ENCODE measurements at regions not wholly inside any gene's neighbourhood (a gene's known extent, or its start where the extent isn't known, plus 50 kb on each side); places are given as distances from the start of the nearest gene placed in this dataset.

- Histone ChIP-seq H3K4me3 (ENCODE audit: low read length) (no peak overlapping the region), H3K27ac (ENCODE audit: low read length) (no peak overlapping the region), H3K36me3 (ENCODE audit: control insufficient read depth, insufficient read depth, low read length) (no peaks in the 10 kb centered on the region), H3K27me3 (ENCODE audit: control insufficient read depth, insufficient read depth, low read length) (no peaks in the 10 kb centered on the region), H3K9me3 (ENCODE audit: control insufficient read depth, insufficient read depth, low read length) (no peaks in the 10 kb centered on the region), H3K4me1 (ENCODE audit: control insufficient read depth, insufficient read depth, low read length) (no peaks in the 10 kb centered on the region)
- intact Hi-C loops (cut with micrococcal nuclease): no loop called here
- ATAC-seq: no peak
- no peak for DNase-seq
- WGBS (ENCODE audit: insufficient coverage): 89% methylated on average over 9 of the region's 9 CpGs
- peaks cover 9 to 15% of the 10 kb centered on the region in 2 donors for H3K27me3 Mint-ChIP-seq (ENCODE audit: low read depth in 2 of 2)
- H3K36me3 Mint-ChIP-seq: no peaks in the 10 kb centered on the region
- H3K27ac Mint-ChIP-seq: no peak overlapping the region
- H3K4me1 Mint-ChIP-seq: no peaks in the 10 kb centered on the region
- TF ChIP-seq, protein P1, sequence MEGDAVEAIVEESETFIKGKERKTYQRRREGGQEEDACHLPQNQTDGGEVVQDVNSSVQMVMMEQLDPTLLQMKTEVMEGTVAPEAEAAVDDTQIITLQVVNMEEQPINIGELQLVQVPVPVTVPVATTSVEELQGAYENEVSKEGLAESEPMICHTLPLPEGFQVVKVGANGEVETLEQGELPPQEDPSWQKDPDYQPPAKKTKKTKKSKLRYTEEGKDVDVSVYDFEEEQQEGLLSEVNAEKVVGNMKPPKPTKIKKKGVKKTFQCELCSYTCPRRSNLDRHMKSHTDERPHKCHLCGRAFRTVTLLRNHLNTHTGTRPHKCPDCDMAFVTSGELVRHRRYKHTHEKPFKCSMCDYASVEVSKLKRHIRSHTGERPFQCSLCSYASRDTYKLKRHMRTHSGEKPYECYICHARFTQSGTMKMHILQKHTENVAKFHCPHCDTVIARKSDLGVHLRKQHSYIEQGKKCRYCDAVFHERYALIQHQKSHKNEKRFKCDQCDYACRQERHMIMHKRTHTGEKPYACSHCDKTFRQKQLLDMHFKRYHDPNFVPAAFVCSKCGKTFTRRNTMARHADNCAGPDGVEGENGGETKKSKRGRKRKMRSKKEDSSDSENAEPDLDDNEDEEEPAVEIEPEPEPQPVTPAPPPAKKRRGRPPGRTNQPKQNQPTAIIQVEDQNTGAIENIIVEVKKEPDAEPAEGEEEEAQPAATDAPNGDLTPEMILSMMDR (IDR thresholded peaks at IDR 0.05): no peak
- H3K4me3 Mint-ChIP-seq: no peak overlapping the region
- H3K9me3 Mint-ChIP-seq: no peaks in the 10 kb centered on the region
Observed at GRCh38 chr3:124599147-124599765, 131.0 kb upstream of the UMPS start.

- Mint-ChIP-seq H3K4me1 (no peaks in the 10 kb centered on the region), H3K36me3 (no peaks in the 10 kb centered on the region), H3K4me3 (no peak overlapping the region), H3K27ac (no peak overlapping the region), H3K9me3 (no peaks in the 10 kb centered on the region), H3K27me3 (ENCODE audit: low read depth in 2 of 2) (peaks cover 9 to 15% of the 10 kb centered on the region in 2 donors)
- no peak for ATAC-seq
- H3K4me3 ChIP-seq (ENCODE audit: low read length): no peak overlapping the region
- 54% methylated on average over 3 of the region's 4 CpGs for WGBS (ENCODE audit: insufficient coverage)
- intact Hi-C loops (cut with micrococcal nuclease): no loop called here
- no peaks in the 10 kb centered on the region for H3K27me3 ChIP-seq (ENCODE audit: control insufficient read depth, insufficient read depth, low read length)
- DNase-seq: no peak
- H3K4me1 ChIP-seq (ENCODE audit: control insufficient read depth, insufficient read depth, low read length): no peaks in the 10 kb centered on the region
- no peak overlapping the region for H3K27ac ChIP-seq (ENCODE audit: low read length)
- H3K36me3 ChIP-seq (ENCODE audit: control insufficient read depth, insufficient read depth, low read length): no peaks in the 10 kb centered on the region
- TF ChIP-seq, protein P1 (IDR thresholded peaks at IDR 0.05): no peak
- H3K9me3 ChIP-seq (ENCODE audit: control insufficient read depth, insufficient read depth, low read length): no peaks in the 10 kb centered on the region
Observed at GRCh38 chr3:124599779-124600693, 130.2 kb upstream of the UMPS start.

DNA sequence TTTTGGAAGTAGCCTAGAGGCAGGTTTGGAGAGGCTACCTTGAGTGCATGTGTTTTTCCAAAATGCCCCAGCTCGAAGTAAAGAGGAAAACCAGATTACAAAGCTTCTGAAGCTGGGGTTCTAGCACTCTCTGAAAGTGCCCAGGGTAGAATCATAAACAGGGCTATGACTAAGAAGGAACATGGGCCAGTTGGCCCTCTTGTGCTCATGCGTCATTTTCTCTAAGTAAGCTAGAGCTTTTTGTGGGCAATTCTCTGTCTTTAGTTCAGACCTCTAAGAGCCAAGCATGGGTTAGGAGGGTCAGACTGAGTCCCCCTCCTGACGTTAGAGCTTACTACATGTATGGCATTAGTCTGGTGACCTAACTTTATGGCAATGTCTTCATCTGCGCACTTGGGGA, 129.5 kb upstream of the UMPS start:
- H3K9me3 Mint-ChIP-seq: no peaks in the 10 kb centered on the region
- no peak overlapping the region for H3K4me3 ChIP-seq (ENCODE audit: low read length)
- TF ChIP-seq, protein P1 (IDR thresholded peaks at IDR 0.05): no peak
- peaks cover 9 to 15% of the 10 kb centered on the region in 2 donors for H3K27me3 Mint-ChIP-seq (ENCODE audit: low read depth in 2 of 2)
- no peaks in the 10 kb centered on the region for H3K4me1 ChIP-seq (ENCODE audit: control insufficient read depth, insufficient read depth, low read length)
- H3K36me3 ChIP-seq (ENCODE audit: control insufficient read depth, insufficient read depth, low read length): no peaks in the 10 kb centered on the region
- no peak overlapping the region for H3K27ac ChIP-seq (ENCODE audit: low read length)
- 81% methylated on average over 4 of the region's 4 CpGs for WGBS (ENCODE audit: insufficient coverage)
- no peak overlapping the region for H3K4me3 Mint-ChIP-seq
- H3K9me3 ChIP-seq (ENCODE audit: control insufficient read depth, insufficient read depth, low read length): no peaks in the 10 kb centered on the region
- intact Hi-C loops (cut with micrococcal nuclease): no loop called here
- DNase-seq (no peak), ATAC-seq (no peak)
- H3K36me3 Mint-ChIP-seq: no peaks in the 10 kb centered on the region
- no peak overlapping the region for H3K27ac Mint-ChIP-seq
- H3K27me3 ChIP-seq (ENCODE audit: control insufficient read depth, insufficient read depth, low read length): no peaks in the 10 kb centered on the region
- no peaks in the 10 kb centered on the region for H3K4me1 Mint-ChIP-seq

All from natural killer cell (primary cell).